ENCODE measurements at regions not wholly inside any gene's neighbourhood (a gene's known extent, or its start where the extent isn't known, plus 50 kb on each side); places are given as distances from the start of the nearest gene placed in this dataset.
"Not testable (repeated sequence)": the region's sequence is repeated elsewhere in the genome, so short reads cannot be mapped to it uniquely, and the experiment has no call there.

DNA sequence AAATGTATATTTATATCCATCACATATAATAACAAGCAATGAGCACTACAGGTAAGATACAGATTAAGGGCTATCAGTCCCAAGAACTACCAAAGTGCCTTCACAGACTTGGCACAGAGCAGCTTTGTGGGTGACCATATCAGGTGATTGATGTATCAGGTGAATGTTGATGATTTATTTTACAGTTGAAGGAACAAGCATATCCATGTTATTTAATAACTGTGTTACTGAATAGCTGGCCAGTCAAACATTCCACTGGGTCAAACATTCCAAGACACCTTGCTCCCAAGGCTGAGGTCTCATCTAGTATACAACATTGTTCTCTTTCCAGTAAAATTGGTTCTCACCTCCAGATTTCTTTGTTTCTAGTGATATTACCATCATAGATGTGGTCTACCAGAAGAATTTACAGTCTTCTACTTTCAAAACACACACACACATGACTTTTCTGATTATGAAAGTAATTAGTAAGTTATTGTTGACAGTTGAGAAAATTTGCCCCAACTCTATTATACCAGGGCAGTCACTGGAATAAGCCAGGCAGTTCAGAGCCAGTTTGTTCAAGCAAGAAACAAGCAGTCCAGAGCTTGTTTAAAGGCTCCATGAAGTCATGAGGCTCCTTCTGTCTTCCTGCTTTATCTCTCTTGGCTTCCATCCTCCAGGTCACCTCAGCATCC is 68.2 kb downstream of the ELAPOR2 start:
- H3K27me3 Mint-ChIP-seq: peaks cover 5% of the 10 kb centered on the region
- Histone ChIP-seq H3K27me3 (ENCODE audit: control insufficient read depth in 1 of 2, insufficient read depth in 2 of 2, low read length in 2 of 2) (no peaks in the 10 kb centered on the region), H3K4me1 (ENCODE audit: insufficient read depth, low read length) (no peaks in the 10 kb centered on the region), H3K27ac (ENCODE audit: low read depth in 1 of 2, low read length in 2 of 2) (no peak overlapping the region), H3K9me3 (ENCODE audit: control insufficient read depth in 1 of 2, insufficient read depth in 1 of 2, low read length in 2 of 2) (no peaks in the 10 kb centered on the region), H3K36me3 (ENCODE audit: insufficient read depth, low read length) (no peaks in the 10 kb centered on the region), H3K4me3 (ENCODE audit: low read length) (no peak overlapping the region)
- H3K36me3 Mint-ChIP-seq (ENCODE audit: low read depth): no peaks in the 10 kb centered on the region
- no peaks in the 10 kb centered on the region for H3K9me3 Mint-ChIP-seq
- TF ChIP-seq, protein P1, sequence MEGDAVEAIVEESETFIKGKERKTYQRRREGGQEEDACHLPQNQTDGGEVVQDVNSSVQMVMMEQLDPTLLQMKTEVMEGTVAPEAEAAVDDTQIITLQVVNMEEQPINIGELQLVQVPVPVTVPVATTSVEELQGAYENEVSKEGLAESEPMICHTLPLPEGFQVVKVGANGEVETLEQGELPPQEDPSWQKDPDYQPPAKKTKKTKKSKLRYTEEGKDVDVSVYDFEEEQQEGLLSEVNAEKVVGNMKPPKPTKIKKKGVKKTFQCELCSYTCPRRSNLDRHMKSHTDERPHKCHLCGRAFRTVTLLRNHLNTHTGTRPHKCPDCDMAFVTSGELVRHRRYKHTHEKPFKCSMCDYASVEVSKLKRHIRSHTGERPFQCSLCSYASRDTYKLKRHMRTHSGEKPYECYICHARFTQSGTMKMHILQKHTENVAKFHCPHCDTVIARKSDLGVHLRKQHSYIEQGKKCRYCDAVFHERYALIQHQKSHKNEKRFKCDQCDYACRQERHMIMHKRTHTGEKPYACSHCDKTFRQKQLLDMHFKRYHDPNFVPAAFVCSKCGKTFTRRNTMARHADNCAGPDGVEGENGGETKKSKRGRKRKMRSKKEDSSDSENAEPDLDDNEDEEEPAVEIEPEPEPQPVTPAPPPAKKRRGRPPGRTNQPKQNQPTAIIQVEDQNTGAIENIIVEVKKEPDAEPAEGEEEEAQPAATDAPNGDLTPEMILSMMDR (IDR thresholded peaks at IDR 0.05): no peak
- DNase-seq: no peak
- intact Hi-C loops (cut with DNase I, micrococcal nuclease): loop anchor here in 1 of 2 experiments (5.0 kb wide), 1 partner anchor 54 kb away; no protein-coding TSS in a partner anchor
- ChIA-PET POLR2A (no interaction called here), CTCF (interaction anchor here (1.3 to 1.6 kb wide), 2 partner anchors 44 to 47 kb away, joined by 3 to 4 read pairs; no protein-coding TSS in a partner anchor)
- H3K4me1 Mint-ChIP-seq (ENCODE audit: low read depth): peaks cover 6% of the 10 kb centered on the region
- H3K27ac Mint-ChIP-seq: no peak overlapping the region
- ATAC-seq (ENCODE audit: poor library complexity): no peak
- H3K4me3 Mint-ChIP-seq: no peak overlapping the region

DNA sequence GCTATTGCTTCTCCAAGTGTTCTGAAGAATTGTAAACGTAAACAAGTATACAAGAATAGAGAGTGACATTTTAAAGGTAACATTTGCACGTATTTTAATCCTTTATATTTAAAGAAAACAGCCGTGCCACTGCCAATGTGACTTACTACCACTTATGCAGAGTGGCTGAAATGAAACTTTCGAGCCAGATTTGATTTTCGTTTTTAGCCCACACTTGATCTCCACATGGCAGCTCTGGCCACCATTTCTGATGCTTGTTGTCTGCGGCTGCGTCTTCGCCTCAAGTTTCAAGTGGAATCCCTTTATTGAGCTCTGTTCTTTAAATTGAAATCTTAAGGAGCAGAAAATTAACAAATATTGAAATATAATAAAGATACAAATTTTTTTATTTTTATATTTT is 70.0 kb downstream of the ELAPOR2 start:
- peaks cover 6% of the 10 kb centered on the region for H3K4me1 Mint-ChIP-seq (ENCODE audit: low read depth)
- ChIA-PET POLR2A (interaction anchor here (0.6 kb wide), 1 partner anchor 14 kb away, joined by 3 read pairs; no protein-coding TSS in a partner anchor), CTCF (no interaction called here)
- no peak overlapping the region for H3K27ac Mint-ChIP-seq
- Histone ChIP-seq H3K4me3 (ENCODE audit: low read length) (no peak overlapping the region), H3K36me3 (ENCODE audit: insufficient read depth, low read length) (no peaks in the 10 kb centered on the region), H3K9me3 (ENCODE audit: control insufficient read depth in 1 of 2, insufficient read depth in 1 of 2, low read length in 2 of 2) (no peaks in the 10 kb centered on the region), H3K27ac (ENCODE audit: low read depth in 1 of 2, low read length in 2 of 2) (no peak overlapping the region), H3K27me3 (ENCODE audit: control insufficient read depth in 1 of 2, insufficient read depth in 2 of 2, low read length in 2 of 2) (no peaks in the 10 kb centered on the region), H3K4me1 (ENCODE audit: insufficient read depth, low read length) (no peaks in the 10 kb centered on the region)
- intact Hi-C loops (cut with DNase I, micrococcal nuclease): no loop called here
- H3K9me3 Mint-ChIP-seq: no peaks in the 10 kb centered on the region
- DNase-seq (no peak), ATAC-seq (ENCODE audit: poor library complexity) (no peak)
- H3K4me3 Mint-ChIP-seq: no peak overlapping the region
- TF ChIP-seq, protein P1 (IDR thresholded peaks at IDR 0.05): no peak
- H3K27me3 Mint-ChIP-seq: no peaks in the 10 kb centered on the region
- peaks cover 5% of the 10 kb centered on the region for H3K36me3 Mint-ChIP-seq (ENCODE audit: low read depth)

DNA sequence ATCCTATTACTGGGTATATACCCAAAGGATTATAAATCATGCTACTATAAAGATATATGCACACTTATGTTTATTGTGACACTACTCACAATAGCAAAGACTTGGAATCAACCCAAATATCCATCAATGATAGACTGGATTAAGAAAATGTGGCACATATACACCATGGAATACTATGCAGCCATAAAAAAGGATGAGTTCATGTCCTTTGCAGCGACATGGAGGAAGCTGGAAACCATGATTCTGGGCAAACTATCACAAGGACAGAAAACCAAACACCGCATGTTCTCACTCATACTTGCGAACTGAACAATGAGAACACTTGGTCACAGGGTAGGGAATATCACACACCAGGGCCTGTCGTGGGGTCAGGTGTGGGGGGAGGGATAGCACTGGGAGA is 71.6 kb downstream of the ELAPOR2 start:
- ATAC-seq (ENCODE audit: poor library complexity); CTCF ChIA-PET; H3K9me3 Mint-ChIP-seq; H3K4me3 ChIP-seq (ENCODE audit: low read length); H3K27ac ChIP-seq (ENCODE audit: low read depth in 1 of 2, low read length in 2 of 2); H3K36me3 ChIP-seq (ENCODE audit: insufficient read depth, low read length); POLR2A ChIA-PET; H3K9me3 ChIP-seq (ENCODE audit: control insufficient read depth in 1 of 2, insufficient read depth in 1 of 2, low read length in 2 of 2); H3K27ac Mint-ChIP-seq; intact Hi-C loops (cut with DNase I, micrococcal nuclease); H3K4me1 ChIP-seq (ENCODE audit: insufficient read depth, low read length); H3K27me3 ChIP-seq (ENCODE audit: control insufficient read depth in 1 of 2, insufficient read depth in 2 of 2, low read length in 2 of 2); H3K4me1 Mint-ChIP-seq (ENCODE audit: low read depth); H3K27me3 Mint-ChIP-seq; H3K4me3 Mint-ChIP-seq; DNase-seq: not testable (repeated sequence)
- H3K36me3 Mint-ChIP-seq (ENCODE audit: low read depth): peaks cover 12% of the 10 kb centered on the region

DNA sequence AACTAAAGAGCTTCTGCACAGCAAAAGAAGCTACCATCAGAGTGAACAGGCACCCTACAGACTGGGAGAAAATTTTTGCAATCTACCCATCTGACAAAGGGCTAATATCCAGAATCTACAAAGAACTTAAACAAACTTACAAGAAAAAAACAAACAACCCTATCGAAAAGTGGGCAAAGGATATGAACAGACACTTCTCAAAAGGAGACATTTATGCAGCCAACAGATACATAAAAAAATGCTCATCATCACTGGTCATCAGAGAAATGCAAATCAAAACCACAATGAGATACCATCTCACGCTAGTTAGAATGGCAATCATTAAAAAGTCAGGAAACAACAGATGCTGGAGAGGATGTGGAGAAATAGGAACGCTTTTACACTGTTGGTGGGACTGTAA is 72.1 kb downstream of the ELAPOR2 start:
- POLR2A ChIA-PET; H3K9me3 Mint-ChIP-seq; H3K4me1 Mint-ChIP-seq (ENCODE audit: low read depth); CTCF ChIA-PET; H3K9me3 ChIP-seq (ENCODE audit: control insufficient read depth in 1 of 2, insufficient read depth in 1 of 2, low read length in 2 of 2); H3K4me3 Mint-ChIP-seq; H3K27me3 ChIP-seq (ENCODE audit: control insufficient read depth in 1 of 2, insufficient read depth in 2 of 2, low read length in 2 of 2); intact Hi-C loops (cut with DNase I, micrococcal nuclease); H3K27ac ChIP-seq (ENCODE audit: low read depth in 1 of 2, low read length in 2 of 2); H3K27me3 Mint-ChIP-seq; DNase-seq; ATAC-seq (ENCODE audit: poor library complexity); H3K4me3 ChIP-seq (ENCODE audit: low read length); H3K4me1 ChIP-seq (ENCODE audit: insufficient read depth, low read length); H3K36me3 ChIP-seq (ENCODE audit: insufficient read depth, low read length); H3K27ac Mint-ChIP-seq: not testable (repeated sequence)
- H3K36me3 Mint-ChIP-seq (ENCODE audit: low read depth): peaks cover 12% of the 10 kb centered on the region

DNA sequence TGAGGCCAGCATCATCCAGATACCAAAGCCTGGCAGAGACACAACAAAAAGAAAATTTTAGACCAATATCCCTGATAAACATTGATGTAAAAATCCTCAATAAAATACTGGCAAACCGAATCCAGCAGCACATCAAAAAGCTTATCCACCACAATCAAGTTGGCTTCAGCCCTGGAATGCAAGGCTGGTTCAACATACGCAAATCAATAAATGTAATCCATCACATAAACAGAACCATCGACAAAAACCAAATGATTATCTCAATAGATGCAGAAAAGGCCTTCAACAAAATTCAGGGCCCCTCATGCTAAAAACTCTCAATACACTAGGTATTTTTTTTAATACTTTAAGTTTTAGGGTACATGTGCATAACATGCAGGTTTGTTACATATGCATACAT is 74.1 kb downstream of the ELAPOR2 start:
- H3K4me1 ChIP-seq (ENCODE audit: insufficient read depth, low read length); H3K4me3 ChIP-seq (ENCODE audit: low read length); H3K9me3 Mint-ChIP-seq; H3K27me3 ChIP-seq (ENCODE audit: control insufficient read depth in 1 of 2, insufficient read depth in 2 of 2, low read length in 2 of 2); H3K27me3 Mint-ChIP-seq; CTCF ChIA-PET; H3K27ac ChIP-seq (ENCODE audit: low read depth in 1 of 2, low read length in 2 of 2); H3K4me3 Mint-ChIP-seq; ATAC-seq (ENCODE audit: poor library complexity); DNase-seq; H3K9me3 ChIP-seq (ENCODE audit: control insufficient read depth in 1 of 2, insufficient read depth in 1 of 2, low read length in 2 of 2); H3K36me3 ChIP-seq (ENCODE audit: insufficient read depth, low read length); H3K27ac Mint-ChIP-seq; POLR2A ChIA-PET; intact Hi-C loops (cut with DNase I, micrococcal nuclease): not testable (repeated sequence)
- H3K4me1 Mint-ChIP-seq (ENCODE audit: low read depth): peaks cover 12% of the 10 kb centered on the region
- H3K36me3 Mint-ChIP-seq (ENCODE audit: low read depth): peaks cover 12% of the 10 kb centered on the region

DNA sequence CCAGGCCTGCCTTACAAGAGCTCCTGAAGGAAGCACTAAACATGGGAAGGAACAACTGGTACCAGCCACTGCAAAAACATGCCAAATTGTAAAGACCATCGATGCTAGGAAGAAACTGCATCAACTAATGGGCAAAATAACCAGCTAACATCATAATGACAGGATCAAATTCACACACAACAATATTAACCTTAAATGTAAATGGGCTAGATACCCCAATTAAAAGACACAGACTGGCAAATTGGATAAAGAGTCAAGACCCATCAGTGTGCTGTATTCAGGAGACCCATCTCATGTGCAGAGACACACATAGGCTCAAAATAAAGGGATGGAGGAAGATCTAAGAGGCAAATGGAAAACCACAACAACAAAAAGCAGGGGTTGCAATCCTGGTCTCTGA is 75.8 kb downstream of the ELAPOR2 start:
- H3K4me3 Mint-ChIP-seq; H3K9me3 Mint-ChIP-seq; H3K4me3 ChIP-seq (ENCODE audit: low read length); H3K27me3 ChIP-seq (ENCODE audit: control insufficient read depth in 1 of 2, insufficient read depth in 2 of 2, low read length in 2 of 2); ATAC-seq (ENCODE audit: poor library complexity); H3K27ac ChIP-seq (ENCODE audit: low read depth in 1 of 2, low read length in 2 of 2); H3K27me3 Mint-ChIP-seq; intact Hi-C loops (cut with DNase I, micrococcal nuclease); H3K36me3 ChIP-seq (ENCODE audit: insufficient read depth, low read length); DNase-seq; POLR2A ChIA-PET; CTCF ChIA-PET; H3K27ac Mint-ChIP-seq; H3K9me3 ChIP-seq (ENCODE audit: control insufficient read depth in 1 of 2, insufficient read depth in 1 of 2, low read length in 2 of 2): not testable (repeated sequence)
- peaks cover 13% of the 10 kb centered on the region for H3K4me1 ChIP-seq (ENCODE audit: insufficient read depth, low read length)
- Mint-ChIP-seq H3K36me3 (ENCODE audit: low read depth) (peaks cover 12% of the 10 kb centered on the region), H3K4me1 (ENCODE audit: low read depth) (peaks cover 29% of the 10 kb centered on the region)
